ENCODE measurements at regions not wholly inside any gene's neighbourhood (a gene's known extent, or its start where the extent isn't known, plus 50 kb on each side); places are given as distances from the start of the nearest gene placed in this dataset.
"Not testable (repeated sequence)": the region's sequence is repeated elsewhere in the genome, so short reads cannot be mapped to it uniquely, and the experiment has no call there.

- H3K4me3 Mint-ChIP-seq = no peak overlapping the region
- peaks cover 5 to 7% of the 10 kb centered on the region in 2 donors for H3K9me3 Mint-ChIP-seq
- no peak overlapping the region for H3K27ac Mint-ChIP-seq
- H3K27me3 Mint-ChIP-seq = peaks cover under 1 to 1% of the 10 kb centered on the region in 2 donors
- H3K4me1 Mint-ChIP-seq (ENCODE audit: low read depth in 2 of 2) = no peaks in the 10 kb centered on the region
- no peak for ATAC-seq (replicated peaks)
- H3K36me3 Mint-ChIP-seq (ENCODE audit: insufficient read depth) = no peaks in the 10 kb centered on the region
- DNase-seq = no peak
Observed at GRCh38 chr6:135728589-135728988, 122.9 kb upstream of the PDE7B start.

GRCh38 chr6:135731116-135731515 lies 120.4 kb upstream of the PDE7B start:
- no peak overlapping the region for H3K4me3 Mint-ChIP-seq
- peaks cover 7 to 8% of the 10 kb centered on the region in 2 donors for H3K27me3 Mint-ChIP-seq
- peaks cover 0 to 1% of the 10 kb centered on the region in 2 donors for H3K9me3 Mint-ChIP-seq
- DNase-seq (no peak), ATAC-seq (replicated peaks) (no peak)
- H3K27ac Mint-ChIP-seq = no peak overlapping the region
- H3K36me3 Mint-ChIP-seq (ENCODE audit: insufficient read depth) = no peaks in the 10 kb centered on the region
- no peaks in the 10 kb centered on the region for H3K4me1 Mint-ChIP-seq (ENCODE audit: low read depth in 2 of 2)

- H3K27me3 Mint-ChIP-seq = peaks cover 7 to 12% of the 10 kb centered on the region in 2 donors
- H3K9me3 Mint-ChIP-seq; H3K4me3 Mint-ChIP-seq; ATAC-seq (replicated peaks); H3K36me3 Mint-ChIP-seq (ENCODE audit: insufficient read depth); H3K27ac Mint-ChIP-seq; DNase-seq; H3K4me1 Mint-ChIP-seq (ENCODE audit: low read depth in 2 of 2): not testable (repeated sequence)
Observed at GRCh38 chr6:135736351-135736750, 115.2 kb upstream of the PDE7B start.

GRCh38 chr6:135738636-135739035 lies 112.9 kb upstream of the PDE7B start:
- Mint-ChIP-seq H3K9me3 (peaks cover 0 to 1% of the 10 kb centered on the region in 2 donors), H3K36me3 (ENCODE audit: insufficient read depth) (peaks cover 2% of the 10 kb centered on the region), H3K27ac (no peak overlapping the region), H3K27me3 (peaks cover 5 to 14% of the 10 kb centered on the region in 2 donors), H3K4me3 (no peak overlapping the region), H3K4me1 (ENCODE audit: low read depth in 2 of 2) (no peaks in the 10 kb centered on the region)
- ATAC-seq (replicated peaks) = no peak
- DNase-seq = no peak

GRCh38 chr6:135739288-135739687 lies 112.2 kb upstream of the PDE7B start:
- H3K27me3 Mint-ChIP-seq = peaks cover 0 to 10% of the 10 kb centered on the region in 2 donors

GRCh38 chr6:135740580-135740979 lies 110.9 kb upstream of the PDE7B start:
- no peak overlapping the region for H3K4me3 Mint-ChIP-seq
- no peak for DNase-seq
- H3K27me3 Mint-ChIP-seq = peaks cover 0 to 10% of the 10 kb centered on the region in 2 donors
- no peak overlapping the region for H3K27ac Mint-ChIP-seq
- H3K9me3 Mint-ChIP-seq = peaks cover 0 to 1% of the 10 kb centered on the region in 2 donors
- H3K4me1 Mint-ChIP-seq (ENCODE audit: low read depth in 2 of 2) = no peaks in the 10 kb centered on the region
- peaks cover 3% of the 10 kb centered on the region for H3K36me3 Mint-ChIP-seq (ENCODE audit: insufficient read depth)
- no peak for ATAC-seq (replicated peaks)

More at GRCh38 chr6:135739288-135739687, 112.2 kb upstream of the PDE7B start:
- Mint-ChIP-seq H3K36me3 (ENCODE audit: insufficient read depth) (peaks cover 3% of the 10 kb centered on the region), H3K4me3 (no peak overlapping the region), H3K27ac (no peak overlapping the region), H3K9me3 (peaks cover 0 to 1% of the 10 kb centered on the region in 2 donors), H3K4me1 (ENCODE audit: low read depth in 2 of 2) (no peaks in the 10 kb centered on the region)
- ATAC-seq (replicated peaks) (no peak), DNase-seq (no peak)

GRCh38 chr6:135743476-135743875 lies 108.0 kb upstream of the PDE7B start:
- ATAC-seq (replicated peaks) (no peak), DNase-seq (no peak)
- Mint-ChIP-seq H3K4me3 (no peak overlapping the region), H3K4me1 (ENCODE audit: low read depth in 2 of 2) (no peaks in the 10 kb centered on the region), H3K36me3 (ENCODE audit: insufficient read depth) (peaks cover 3% of the 10 kb centered on the region), H3K9me3 (no peaks in the 10 kb centered on the region), H3K27ac (no peak overlapping the region), H3K27me3 (peaks cover 0 to 17% of the 10 kb centered on the region in 2 donors)

- DNase-seq (no peak), ATAC-seq (replicated peaks) (no peak)
- H3K9me3 Mint-ChIP-seq = no peaks in the 10 kb centered on the region
- H3K36me3 Mint-ChIP-seq (ENCODE audit: insufficient read depth) = peaks cover 3% of the 10 kb centered on the region
- H3K4me1 Mint-ChIP-seq (ENCODE audit: low read depth in 2 of 2) = no peaks in the 10 kb centered on the region
- H3K4me3 Mint-ChIP-seq = no peak overlapping the region
- H3K27ac Mint-ChIP-seq = no peak overlapping the region
- H3K27me3 Mint-ChIP-seq = peaks cover 0 to 29% of the 10 kb centered on the region in 2 donors
Observed at GRCh38 chr6:135748189-135748588, 103.3 kb upstream of the PDE7B start.

GRCh38 chr6:135750081-135750480 lies 101.4 kb upstream of the PDE7B start:
- no peak for ATAC-seq (replicated peaks)
- H3K36me3 Mint-ChIP-seq (ENCODE audit: insufficient read depth) = no peaks in the 10 kb centered on the region
- no peak overlapping the region for H3K27ac Mint-ChIP-seq
- peaks cover 0 to 23% of the 10 kb centered on the region in 2 donors for H3K27me3 Mint-ChIP-seq
- no peaks in the 10 kb centered on the region for H3K4me1 Mint-ChIP-seq (ENCODE audit: low read depth in 2 of 2)
- H3K4me3 Mint-ChIP-seq = no peak overlapping the region
- DNase-seq = no peak
- no peaks in the 10 kb centered on the region for H3K9me3 Mint-ChIP-seq

- DNase-seq (no peak), ATAC-seq (replicated peaks) (no peak)
- Mint-ChIP-seq H3K4me3 (no peak overlapping the region), H3K4me1 (ENCODE audit: low read depth in 2 of 2) (no peaks in the 10 kb centered on the region), H3K27ac (no peak overlapping the region), H3K36me3 (ENCODE audit: insufficient read depth) (no peaks in the 10 kb centered on the region), H3K27me3 (peaks cover 0 to 16% of the 10 kb centered on the region in 2 donors), H3K9me3 (no peaks in the 10 kb centered on the region)
Observed at GRCh38 chr6:135753196-135753595, 98.3 kb upstream of the PDE7B start.

- H3K4me1 Mint-ChIP-seq (ENCODE audit: low read depth in 2 of 2) = no peaks in the 10 kb centered on the region
- no peak overlapping the region for H3K4me3 Mint-ChIP-seq
- no peak for ATAC-seq (replicated peaks)
- DNase-seq = no peak
- no peak overlapping the region for H3K27ac Mint-ChIP-seq
- no peaks in the 10 kb centered on the region for H3K36me3 Mint-ChIP-seq (ENCODE audit: insufficient read depth)
- H3K27me3 Mint-ChIP-seq = no peaks in the 10 kb centered on the region
- H3K9me3 Mint-ChIP-seq = no peaks in the 10 kb centered on the region
Observed at GRCh38 chr6:135759831-135760230, 91.7 kb upstream of the PDE7B start.

GRCh38 chr6:135774006-135774405 lies 77.5 kb upstream of the PDE7B start:
- Mint-ChIP-seq H3K4me1 (ENCODE audit: low read depth in 2 of 2) (no peaks in the 10 kb centered on the region), H3K27me3 (peaks cover 15 to 18% of the 10 kb centered on the region in 2 donors), H3K36me3 (ENCODE audit: insufficient read depth) (no peaks in the 10 kb centered on the region), H3K9me3 (no peaks in the 10 kb centered on the region), H3K27ac (no peak overlapping the region), H3K4me3 (no peak overlapping the region)
- ATAC-seq (replicated peaks) (no peak), DNase-seq (no peak)

- peaks cover 33 to 54% of the 10 kb centered on the region in 2 donors for H3K27me3 Mint-ChIP-seq
- H3K36me3 Mint-ChIP-seq (ENCODE audit: insufficient read depth) = no peaks in the 10 kb centered on the region
- no peak for DNase-seq
- no peak for ATAC-seq (replicated peaks)
- no peaks in the 10 kb centered on the region for H3K4me1 Mint-ChIP-seq (ENCODE audit: low read depth in 2 of 2)
- H3K27ac Mint-ChIP-seq = no peak overlapping the region
- no peaks in the 10 kb centered on the region for H3K9me3 Mint-ChIP-seq
- H3K4me3 Mint-ChIP-seq = no peak overlapping the region
Observed at GRCh38 chr6:135779213-135779612, 72.3 kb upstream of the PDE7B start.

GRCh38 chr6:135780326-135780725 lies 71.2 kb upstream of the PDE7B start:
- Mint-ChIP-seq H3K4me1 (ENCODE audit: low read depth in 2 of 2) (no peaks in the 10 kb centered on the region), H3K9me3 (no peaks in the 10 kb centered on the region), H3K4me3 (no peak overlapping the region), H3K36me3 (ENCODE audit: insufficient read depth) (no peaks in the 10 kb centered on the region), H3K27me3 (peaks cover 33 to 54% of the 10 kb centered on the region in 2 donors), H3K27ac (no peak overlapping the region)
- DNase-seq (no peak), ATAC-seq (replicated peaks) (no peak)

GRCh38 chr6:135782546-135782945 lies 69.0 kb upstream of the PDE7B start:
- no peak for DNase-seq

More at GRCh38 chr6:135782546-135782945, 69.0 kb upstream of the PDE7B start:
- Mint-ChIP-seq H3K27me3 (peaks cover 25 to 47% of the 10 kb centered on the region in 2 donors), H3K36me3 (ENCODE audit: insufficient read depth) (no peaks in the 10 kb centered on the region), H3K4me3 (no peak overlapping the region), H3K9me3 (no peaks in the 10 kb centered on the region), H3K27ac (no peak overlapping the region), H3K4me1 (ENCODE audit: low read depth in 2 of 2) (no peaks in the 10 kb centered on the region)
- no peak for ATAC-seq (replicated peaks)

Data from effector memory CD8-positive, alpha-beta T cell (primary cell).